Osteocyte (in vitro differentiated cells): ENCODE measurements at regions not wholly inside any gene's neighbourhood (a gene's known extent, or its start where the extent isn't known, plus 50 kb on each side); places are given as distances from the start of the nearest gene placed in this dataset.

Experiments used
- DNase-seq: peaks from one replicate; pipeline ENCODE4 v3.0.0; 2021; ENCODE audit warnings: mixed read lengths; ENCODE audit not compliant: unreplicated experiment; ENCODE audit errors: extremely low spot score
- H3K27ac Mint-ChIP-seq: one replicate; pipeline ENCODE4 v1.8.0; 2021; ENCODE audit warnings: mild to moderate bottlenecking, mixed read lengths; ENCODE audit not compliant: unreplicated experiment
- H3K27me3 Mint-ChIP-seq: one replicate; pipeline ENCODE4 v1.8.0; 2021; ENCODE audit warnings: mixed read lengths; ENCODE audit not compliant: unreplicated experiment
- H3K36me3 Mint-ChIP-seq: one replicate; pipeline ENCODE4 v1.8.0; 2021; ENCODE audit warnings: mixed read lengths; ENCODE audit not compliant: unreplicated experiment
- H3K4me1 Mint-ChIP-seq: one replicate; pipeline ENCODE4 v1.8.0; 2021; ENCODE audit warnings: mixed read lengths; ENCODE audit not compliant: unreplicated experiment
- H3K4me3 Mint-ChIP-seq: one replicate; pipeline ENCODE4 v1.8.0; 2021; ENCODE audit warnings: mild to moderate bottlenecking, moderate library complexity, mixed read lengths; ENCODE audit not compliant: unreplicated experiment
- H3K9me3 Mint-ChIP-seq: one replicate; pipeline ENCODE4 v1.8.0; 2021; ENCODE audit warnings: mixed read lengths; ENCODE audit not compliant: unreplicated experiment
- TF ChIP-seq, protein P1 (sequence below): fragments of 200-600 bp; sonication (generic); IDR thresholded peaks from 2 replicates; pipeline ENCODE4 v1.5.0; 2021; ENCODE audit warnings: antibody characterized with exemption, mild to moderate bottlenecking, moderate library complexity

DNA sequence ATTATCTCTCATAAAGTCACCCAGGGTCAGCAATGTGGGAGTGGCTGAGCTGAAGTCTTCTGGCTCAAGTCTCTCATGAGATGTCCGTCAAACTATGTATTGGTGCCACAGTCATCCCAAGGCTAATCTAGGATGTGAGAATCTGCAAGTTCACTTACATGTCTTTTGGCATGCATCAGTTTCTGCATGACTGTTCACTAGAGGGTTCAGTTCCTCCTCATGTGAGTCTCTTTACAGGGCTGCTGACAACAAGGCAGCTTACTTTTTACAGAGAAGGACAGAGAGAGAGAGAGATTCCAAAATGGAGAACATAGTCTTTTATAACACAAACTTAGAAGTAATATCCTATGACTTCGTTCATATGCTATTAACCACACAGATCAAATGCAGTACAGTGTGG, 328.8 kb upstream of the SLITRK1 start:
- no peaks in the 10 kb centered on the region for H3K9me3 Mint-ChIP-seq
- DNase-seq, result no peak

DNA sequence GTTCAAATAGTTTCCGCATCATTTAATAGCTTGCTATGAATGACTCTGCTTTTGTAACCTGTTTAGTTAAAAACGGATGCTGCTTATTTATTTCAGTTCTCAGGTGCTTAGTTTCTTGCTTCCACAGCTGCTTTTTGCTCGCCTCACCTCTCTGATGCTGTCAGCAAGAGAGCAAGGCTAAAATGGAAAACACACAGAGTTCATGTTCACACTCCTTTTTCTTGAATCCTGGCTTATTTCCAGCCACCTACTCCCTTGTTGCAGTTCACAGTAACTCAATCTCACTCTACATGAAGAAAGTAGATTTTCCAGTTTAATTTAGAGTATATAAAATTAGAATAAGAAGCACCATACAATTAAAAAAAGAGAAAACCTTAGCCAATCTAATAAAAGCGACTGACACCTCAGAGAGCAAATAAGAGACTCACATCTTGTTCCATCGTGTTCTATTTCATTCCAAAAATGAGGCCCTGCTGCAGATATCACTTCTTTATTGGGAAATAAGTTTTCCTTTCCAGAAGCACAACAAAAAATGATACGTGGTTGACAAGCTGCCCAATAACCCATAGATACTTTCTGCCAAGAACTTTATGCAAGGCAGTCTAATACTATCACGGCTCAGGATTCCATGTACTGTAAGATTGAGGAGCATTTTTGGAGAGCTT, 326.1 kb upstream of the SLITRK1 start:
- H3K27ac Mint-ChIP-seq, result no peak overlapping the region
- no peaks in the 10 kb centered on the region for H3K9me3 Mint-ChIP-seq
- H3K27me3 Mint-ChIP-seq, result no peaks in the 10 kb centered on the region
- no peaks in the 10 kb centered on the region for H3K36me3 Mint-ChIP-seq
- no peaks in the 10 kb centered on the region for H3K4me1 Mint-ChIP-seq
- no peak for DNase-seq
- H3K4me3 Mint-ChIP-seq, result no peak overlapping the region
- TF ChIP-seq, protein P1, sequence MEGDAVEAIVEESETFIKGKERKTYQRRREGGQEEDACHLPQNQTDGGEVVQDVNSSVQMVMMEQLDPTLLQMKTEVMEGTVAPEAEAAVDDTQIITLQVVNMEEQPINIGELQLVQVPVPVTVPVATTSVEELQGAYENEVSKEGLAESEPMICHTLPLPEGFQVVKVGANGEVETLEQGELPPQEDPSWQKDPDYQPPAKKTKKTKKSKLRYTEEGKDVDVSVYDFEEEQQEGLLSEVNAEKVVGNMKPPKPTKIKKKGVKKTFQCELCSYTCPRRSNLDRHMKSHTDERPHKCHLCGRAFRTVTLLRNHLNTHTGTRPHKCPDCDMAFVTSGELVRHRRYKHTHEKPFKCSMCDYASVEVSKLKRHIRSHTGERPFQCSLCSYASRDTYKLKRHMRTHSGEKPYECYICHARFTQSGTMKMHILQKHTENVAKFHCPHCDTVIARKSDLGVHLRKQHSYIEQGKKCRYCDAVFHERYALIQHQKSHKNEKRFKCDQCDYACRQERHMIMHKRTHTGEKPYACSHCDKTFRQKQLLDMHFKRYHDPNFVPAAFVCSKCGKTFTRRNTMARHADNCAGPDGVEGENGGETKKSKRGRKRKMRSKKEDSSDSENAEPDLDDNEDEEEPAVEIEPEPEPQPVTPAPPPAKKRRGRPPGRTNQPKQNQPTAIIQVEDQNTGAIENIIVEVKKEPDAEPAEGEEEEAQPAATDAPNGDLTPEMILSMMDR, result no peak

More for the DNA sequence above, 328.8 kb upstream of the SLITRK1 start:
- no peaks in the 10 kb centered on the region for H3K27me3 Mint-ChIP-seq
- no peak overlapping the region for H3K4me3 Mint-ChIP-seq
- no peaks in the 10 kb centered on the region for H3K4me1 Mint-ChIP-seq
- H3K36me3 Mint-ChIP-seq, result no peaks in the 10 kb centered on the region
- TF ChIP-seq, protein P1, result no peak
- H3K27ac Mint-ChIP-seq, result no peak overlapping the region

DNA sequence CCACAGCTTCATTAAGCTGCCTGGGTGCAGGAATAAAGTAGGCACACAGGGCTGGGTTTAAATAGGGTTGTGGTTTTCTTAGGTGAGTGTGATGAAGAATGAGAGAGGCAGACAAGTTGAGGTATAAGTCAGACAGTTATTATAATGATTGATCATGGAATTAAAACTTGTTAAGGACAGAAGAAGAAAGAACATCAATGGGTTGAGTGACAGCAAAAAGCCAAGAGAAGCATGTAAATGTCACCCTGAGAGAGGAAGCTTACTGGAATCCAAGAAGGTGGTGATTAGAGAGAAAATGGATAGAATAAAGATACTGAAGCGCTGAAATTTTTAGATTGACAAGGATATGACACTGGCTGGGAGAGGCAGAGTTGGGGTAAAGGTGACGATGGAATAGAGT, 325.2 kb upstream of the SLITRK1 start:
- H3K4me3 Mint-ChIP-seq, result no peak overlapping the region
- H3K27me3 Mint-ChIP-seq, result no peaks in the 10 kb centered on the region
- no peak for DNase-seq
- no peaks in the 10 kb centered on the region for H3K4me1 Mint-ChIP-seq
- H3K27ac Mint-ChIP-seq, result no peak overlapping the region
- TF ChIP-seq, protein P1, result no peak
- H3K36me3 Mint-ChIP-seq, result no peaks in the 10 kb centered on the region
- H3K9me3 Mint-ChIP-seq, result no peaks in the 10 kb centered on the region

DNA sequence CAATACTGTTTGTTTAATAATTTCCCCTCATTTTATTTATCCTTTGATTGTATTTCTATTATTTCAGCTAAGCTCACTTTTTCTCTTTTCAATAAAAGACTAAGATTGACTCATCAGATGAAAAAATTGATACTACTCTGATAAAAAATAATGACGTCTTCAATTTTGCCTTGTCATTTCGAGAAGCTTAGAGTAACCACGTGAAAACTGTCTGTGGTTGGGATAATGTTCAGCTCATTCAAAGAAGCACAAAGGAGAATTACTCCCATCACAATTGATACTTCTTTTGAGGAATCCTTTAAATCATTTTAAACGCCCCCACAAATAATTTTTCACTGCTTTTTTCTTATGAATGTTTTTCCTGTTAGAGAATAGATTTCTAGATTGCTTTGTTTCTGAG, 318.7 kb upstream of the SLITRK1 start:
- Mint-ChIP-seq H3K27ac (no peak overlapping the region), H3K27me3 (no peaks in the 10 kb centered on the region)

DNA sequence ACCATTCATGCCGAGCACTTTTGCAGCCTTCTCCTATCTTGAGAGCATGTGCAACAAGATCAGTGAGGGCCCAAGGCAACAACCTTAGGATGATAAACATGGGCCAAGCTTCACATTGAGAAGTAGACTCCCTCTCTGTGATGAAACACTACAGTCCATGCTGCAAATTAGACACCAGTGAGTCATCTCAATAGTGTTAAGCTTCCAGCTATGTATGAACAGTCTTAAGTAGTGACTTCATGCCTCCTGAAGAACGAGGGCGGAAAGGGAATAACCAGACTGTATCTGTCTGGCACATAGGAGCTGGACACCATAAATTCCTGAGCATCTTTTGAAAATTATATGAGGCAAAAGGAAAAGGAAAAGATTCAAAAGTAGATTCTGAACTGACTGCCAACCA, 309.9 kb upstream of the SLITRK1 start:
- no peaks in the 10 kb centered on the region for H3K36me3 Mint-ChIP-seq
- H3K4me1 Mint-ChIP-seq, result peaks cover 7% of the 10 kb centered on the region
- peaks cover 8% of the 10 kb centered on the region for H3K9me3 Mint-ChIP-seq
- no peak overlapping the region for H3K4me3 Mint-ChIP-seq
- TF ChIP-seq, protein P1, result no peak
- no peak overlapping the region for H3K27ac Mint-ChIP-seq
- no peak for DNase-seq
- no peaks in the 10 kb centered on the region for H3K27me3 Mint-ChIP-seq

More for the DNA sequence above, 318.7 kb upstream of the SLITRK1 start:
- peaks cover 14% of the 10 kb centered on the region for H3K9me3 Mint-ChIP-seq
- H3K36me3 Mint-ChIP-seq, result no peaks in the 10 kb centered on the region
- H3K4me3 Mint-ChIP-seq, result no peak overlapping the region
- H3K4me1 Mint-ChIP-seq, result no peaks in the 10 kb centered on the region
- DNase-seq, result no peak
- TF ChIP-seq, protein P1, result no peak
